IMR-90 (cell line): ENCODE measurements at regions not wholly inside any gene's neighbourhood (a gene's known extent, or its start where the extent isn't known, plus 50 kb on each side); places are given as distances from the start of the nearest gene placed in this dataset.

Experiments
- ATAC-seq: fragments of 200-7000 bp; cut with Tn5 transposase; 2 replicates; pipeline ENCODE4 v1.9.1; 2020; ENCODE audit warnings: low read depth, mild to moderate bottlenecking, moderate library complexity
- BruUV-seq: library from RNA; stranded (reverse); fragments of 400-500 nt; replicated peaks from 2 replicates; lab custom pipeline; 2021; lab: Mats Ljungman, UMichigan
- CTCF ChIA-PET: fragments of 300-600 bp; formaldehyde crosslinking; extraction: SDS; loops from one replicate; lab custom pipeline; 2021; ENCODE audit warnings: antibody characterized with exemption; lab: Yijun Ruan, JAX
- POLR2A ChIA-PET: fragments of 300-600 bp; sonication (Branson Sonifier 250); formaldehyde crosslinking; loops from one replicate; lab custom pipeline; 2022; ENCODE audit warnings: antibody characterized with exemption; ENCODE audit not compliant: unreplicated experiment; lab: Charles Lee
- DNase-seq: peaks from one replicate; pipeline ENCODE4 v3.0.0; 2013
- H2AFZ ChIP-seq: replicated peaks from 2 replicates; pipeline ENCODE3; 2013; ENCODE audit warnings: low read length, mild to moderate bottlenecking; ENCODE audit not compliant: poor library complexity
- H2AK5ac ChIP-seq: 2 replicates; pipeline ENCODE4 v1.6.1; 2013; ENCODE audit warnings: low read depth, low read length, inconsistent platforms
- H2AK9ac ChIP-seq: replicated peaks from 2 replicates; pipeline ENCODE3; 2013; ENCODE audit warnings: mild to moderate bottlenecking, low read depth, low read length, moderate library complexity; ENCODE audit not compliant: poor library complexity
- H2BK120ac ChIP-seq: 2 replicates; pipeline ENCODE4 v1.6.1; 2013; ENCODE audit warnings: low read depth, low read length, inconsistent platforms
- H2BK15ac ChIP-seq: 3 replicates; pipeline ENCODE4 v1.6.1; 2013; ENCODE audit warnings: low read depth, low read length, inconsistent platforms
- H2BK20ac ChIP-seq: 2 replicates; pipeline ENCODE4 v1.6.1; 2013; ENCODE audit warnings: low read depth, mild to moderate bottlenecking, inconsistent platforms, low read length, moderate library complexity
- H2BK5ac ChIP-seq: 2 replicates; pipeline ENCODE4 v1.6.1; 2013; ENCODE audit warnings: mild to moderate bottlenecking, low read depth, low read length, inconsistent platforms; ENCODE audit not compliant: poor library complexity, severe bottlenecking
- H3K14ac ChIP-seq: replicated peaks from 2 replicates; pipeline ENCODE4 v1.6.1; 2013; ENCODE audit warnings: low read depth, low read length, inconsistent platforms
- H3K18ac ChIP-seq: 2 replicates; pipeline ENCODE4 v1.6.1; 2013; ENCODE audit warnings: low read depth, low read length, control low read depth
- H3K23ac ChIP-seq: 2 replicates; pipeline ENCODE4 v1.6.1; 2013; ENCODE audit warnings: low read depth, low read length, inconsistent platforms
- H3K27ac ChIP-seq: 2 replicates; pipeline ENCODE4 v1.5.1; 2013; ENCODE audit warnings: mild to moderate bottlenecking, control low read depth, low read length; ENCODE audit not compliant: insufficient read depth
- H3K27me3 ChIP-seq: 2 replicates; pipeline ENCODE4 v1.6.1; 2013; ENCODE audit warnings: low read length; ENCODE audit not compliant: control insufficient read depth, insufficient read depth
- H3K36me3 ChIP-seq: 2 replicates; pipeline ENCODE4 v1.6.1; 2013; ENCODE audit warnings: low read length, mixed read lengths; ENCODE audit not compliant: control insufficient read depth, insufficient read depth
- H3K4ac ChIP-seq: 2 replicates; pipeline ENCODE4 v1.6.1; 2013; ENCODE audit warnings: low read depth, low read length, inconsistent platforms
- H3K4me1 ChIP-seq: 2 replicates; pipeline ENCODE4 v1.6.1; 2013; ENCODE audit warnings: low read length, mixed read lengths; ENCODE audit not compliant: control insufficient read depth, insufficient read depth
- H3K4me2 ChIP-seq: 2 replicates; pipeline ENCODE4 v1.6.1; 2013; ENCODE audit warnings: low read depth, mild to moderate bottlenecking, control low read depth, low read length, moderate library complexity
- H3K4me3 ChIP-seq: 2 replicates; pipeline ENCODE4 v1.5.1; 2013; ENCODE audit warnings: low read depth, mild to moderate bottlenecking, control low read depth, low read length, moderate library complexity; ENCODE audit not compliant: insufficient read depth
- H3K56ac ChIP-seq: 2 replicates; pipeline ENCODE4 v1.6.1; 2013; ENCODE audit warnings: low read length, inconsistent platforms; ENCODE audit not compliant: insufficient read depth; ENCODE audit errors: extremely low read depth
- H3K79me1 ChIP-seq, 2 experiments: 2 replicates each; pipeline ENCODE4 v1.6.1; 2013; ENCODE audit warnings: low read length in 2 of 2, inconsistent platforms in 1 of 2, low read depth in 1 of 2
- H3K9ac ChIP-seq: 2 replicates; pipeline ENCODE4 v1.6.1; 2013; ENCODE audit warnings: low read depth, low read length, control low read depth
- H3K9me1 ChIP-seq: 2 replicates; pipeline ENCODE4 v1.6.1; 2013; ENCODE audit warnings: low read length, inconsistent platforms; ENCODE audit not compliant: insufficient read depth
- H3K9me3 ChIP-seq: 2 replicates; pipeline ENCODE4 v1.6.1; 2013; ENCODE audit warnings: low read length; ENCODE audit not compliant: control insufficient read depth, insufficient read depth
- H4K20me1 ChIP-seq: 2 replicates; pipeline ENCODE4 v1.6.1; 2013; ENCODE audit warnings: low read length, inconsistent platforms; ENCODE audit not compliant: insufficient read depth
- H4K5ac ChIP-seq: 2 replicates; pipeline ENCODE4 v1.6.1; 2013; ENCODE audit warnings: mild to moderate bottlenecking, low read depth, low read length, control low read depth
- H4K8ac ChIP-seq, 2 experiments: 2 replicates each; pipeline ENCODE4 v1.6.1; 2013; ENCODE audit warnings: low read depth in 2 of 2, low read length in 2 of 2, control low read depth in 1 of 2, inconsistent platforms in 1 of 2
- H4K91ac ChIP-seq: 2 replicates; pipeline ENCODE4 v1.6.1; 2013; ENCODE audit warnings: low read depth, low read length, inconsistent platforms; ENCODE audit not compliant: insufficient read depth
- BHLHE40 ChIP-seq: fragments of 150-350 bp; IDR thresholded peaks from 2 replicates; pipeline ENCODE4 v1.6.1; 2016; ENCODE audit warnings: mild to moderate bottlenecking, low read depth, low read length
- CEBPB ChIP-seq: IDR thresholded peaks from 2 replicates; pipeline ENCODE4 v1.6.1; 2012; ENCODE audit warnings: low read depth, low read length, improper control_type of control experiment
- CHD1 ChIP-seq: IDR thresholded peaks from 2 replicates; pipeline ENCODE4 v1.6.1; 2012; ENCODE audit warnings: low read depth, low read length, improper control_type of control experiment
- CTCF ChIP-seq: conservative IDR thresholded peaks from 2 replicates; pipeline ENCODE4 v1.5.1; 2012; ENCODE audit warnings: mild to moderate bottlenecking, low read depth, low read length, improper control_type of control experiment
- ELK1 ChIP-seq: fragments of 150-350 bp; IDR thresholded peaks from 2 replicates; pipeline ENCODE4 v1.6.1; 2016; ENCODE audit warnings: low read depth, mild to moderate bottlenecking, low read length, moderate library complexity, borderline replicate concordance
- FOS ChIP-seq: fragments of 150-350 bp; IDR thresholded peaks from 2 replicates; pipeline ENCODE4 v1.6.1; 2016; ENCODE audit warnings: low read depth, low read length
- MAFK ChIP-seq: IDR thresholded peaks from 2 replicates; pipeline ENCODE4 v1.6.1; 2012; ENCODE audit warnings: low read depth, low read length, improper control_type of control experiment
- MAZ ChIP-seq: IDR thresholded peaks from 2 replicates; pipeline ENCODE4 v1.6.1; 2012; ENCODE audit warnings: low read depth, mild to moderate bottlenecking, low read length, improper control_type of control experiment, moderate library complexity, borderline replicate concordance
- MXI1 ChIP-seq: IDR thresholded peaks from 2 replicates; pipeline ENCODE4 v1.6.1; 2012; ENCODE audit warnings: low read depth, mild to moderate bottlenecking, low read length, moderate library complexity, borderline replicate concordance
- NFE2L2 ChIP-seq: fragments of 150-350 bp; IDR thresholded peaks from 2 replicates; pipeline ENCODE4 v1.6.1; 2016; ENCODE audit warnings: low read depth, mild to moderate bottlenecking, low read length
- POLR2A ChIP-seq: IDR thresholded peaks from 2 replicates; pipeline ENCODE4 v1.6.1; 2012; ENCODE audit warnings: mild to moderate bottlenecking, low read depth, low read length
- RAD21 ChIP-seq: IDR thresholded peaks from 2 replicates; pipeline ENCODE4 v1.6.1; 2012; ENCODE audit warnings: low read length, improper control_type of control experiment
- RCOR1 ChIP-seq: IDR thresholded peaks from 2 replicates; pipeline ENCODE4 v1.6.1; 2012; ENCODE audit warnings: mild to moderate bottlenecking, low read length, improper control_type of control experiment; ENCODE audit not compliant: insufficient replicate concordance
- RFX5 ChIP-seq: IDR thresholded peaks from 2 replicates; pipeline ENCODE4 v1.8.0; 2012; ENCODE audit warnings: low read depth, mild to moderate bottlenecking, low read length, moderate library complexity
- SMC3 ChIP-seq: fragments of 150-350 bp; IDR thresholded peaks from 2 replicates; pipeline ENCODE4 v1.6.1; 2016; ENCODE audit warnings: low read depth, mild to moderate bottlenecking, antibody characterized with exemption, low read length, moderate library complexity
- USF2 ChIP-seq: fragments of 150-350 bp; IDR thresholded peaks from 2 replicates; pipeline ENCODE4 v1.6.1; 2017; ENCODE audit warnings: mild to moderate bottlenecking, antibody characterized with exemption, low read length, low read depth
- WGBS, 2 experiments: methylation state at CpG; one replicate each; pipeline versions ENCODE4 v1.1.5 to v1.1.7; 2013; ENCODE audit warnings: missing lambda C conversion rate in 2 of 2; ENCODE audit not compliant: insufficient read length in 1 of 2; ENCODE audit errors: extremely low coverage in 2 of 2; 5-methylcytosine and 5-hydroxymethylcytosine counted together
- dilution Hi-C: fragments of 300-500 bp; cut with HindIII; formaldehyde crosslinking; loops from one replicate; pipeline ENCODE4 v1.14.3; 2018; ENCODE audit warnings: low sequenced_read_pairs; ENCODE audit not compliant: unreplicated experiment
- in situ Hi-C: fragments of 300-500 bp; cut with MboI; formaldehyde crosslinking; loops from 3 replicates; pipeline ENCODE4 v1.14.3; 2019; ENCODE audit warnings: low sequenced_read_pairs, inconsistent platforms, mixed read lengths
- intact Hi-C: fragments of 100-400 bp; cut with micrococcal nuclease; formaldehyde crosslinking; loops from 2 replicates; pipeline ENCODE4 v1.10.0; 2022

GRCh38 chrX:22538580-22538979 lies 265.9 kb downstream of the CBLL2 start:
- CTCF ChIA-PET: interaction anchor here (0.7 kb wide), 1 partner anchor 136 kb away, joined by 3 read pairs; no protein-coding TSS in a partner anchor
- in situ Hi-C loops (no loop called here), dilution Hi-C loops (no loop called here), intact Hi-C loops (no loop called here)
- Histone ChIP-seq H4K20me1 (no peaks in the 10 kb centered on the region), H3K36me3 (no peaks in the 10 kb centered on the region), H4K91ac (no peak overlapping the region), H2BK5ac (no peak overlapping the region), H3K4me2 (no peak overlapping the region), H3K14ac (no peak overlapping the region), H3K9ac (no peak overlapping the region), H3K9me1 (no peaks in the 10 kb centered on the region), H2AK9ac (no peak overlapping the region), H3K4me3 (no peak overlapping the region), H3K79me1 (no peaks in the 10 kb centered on the region), H3K9me3 (no peaks in the 10 kb centered on the region), H2BK20ac (no peak overlapping the region), H2BK120ac (no peak overlapping the region), H3K18ac (no peak overlapping the region), H4K5ac (no peak overlapping the region), H3K4ac (no peak overlapping the region), H3K56ac (no peak overlapping the region), H3K27me3 (no peaks in the 10 kb centered on the region), H2BK15ac (no peak overlapping the region), H2AFZ (no peak overlapping the region), H4K8ac (no peak overlapping the region), H3K4me1 (no peaks in the 10 kb centered on the region), H3K23ac (no peak overlapping the region), H3K27ac (no peak overlapping the region), H2AK5ac (no peak overlapping the region)
- BruUV-seq: no TSS peak
- WGBS, 2 experiments: 100% methylated on average over 2 of the region's 4 CpGs; no CpG with 5 or more reads in 1 of the 2 experiments
- no peak for DNase-seq
- POLR2A ChIA-PET: no interaction called here
- no peak for ATAC-seq
- TF ChIP-seq CHD1 (no peak), CTCF (no peak), CEBPB (no peak), RFX5 (no peak), POLR2A (no peak), ELK1 (no peak), RCOR1 (no peak), NFE2L2 (no peak), MAZ (no peak), USF2 (no peak), FOS (no peak), MXI1 (no peak), RAD21 (no peak), BHLHE40 (no peak), SMC3 (no peak), MAFK (no peak)
